ENCODE measurements at regions not wholly inside any gene's neighbourhood (a gene's known extent, or its start where the extent isn't known, plus 50 kb on each side); places are given as distances from the start of the nearest gene placed in this dataset.

DNA sequence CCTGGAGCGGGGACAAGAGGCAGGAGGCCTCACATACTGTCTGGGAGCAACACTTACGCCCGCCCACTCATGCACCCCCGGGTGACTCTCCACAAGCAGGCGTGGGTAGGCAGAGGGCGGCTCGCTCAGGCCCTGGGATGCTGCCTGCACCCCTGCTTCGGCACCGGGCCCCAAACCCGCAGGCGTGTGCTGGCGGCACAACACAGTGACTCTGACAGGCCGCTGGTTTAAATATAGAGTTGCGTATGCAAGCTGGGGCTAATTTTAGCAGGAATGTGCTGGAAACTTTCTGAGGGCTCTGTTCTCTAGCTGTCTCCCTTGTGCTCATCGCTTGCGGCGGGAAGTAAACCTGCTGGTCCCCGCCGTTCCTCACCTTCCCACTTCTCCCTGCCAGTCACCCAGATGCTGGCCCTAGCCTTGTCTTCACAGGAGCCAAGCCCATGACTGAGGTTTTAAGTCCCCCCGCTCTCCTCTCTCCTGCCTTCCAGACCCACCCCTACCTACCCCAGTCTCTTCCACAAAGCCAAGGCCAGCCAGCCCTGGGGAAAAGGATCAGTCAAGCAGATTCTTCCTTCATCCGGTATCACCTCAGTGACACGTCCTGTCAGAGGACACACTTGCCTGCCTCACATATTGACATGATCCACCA lies 94.5 kb upstream of the FOXP4 start:
- no peak for DNase-seq

GRCh38 chr6:41452763-41453162 lies 93.4 kb upstream of the FOXP4 start:
- DNase-seq: no peak

- DNase-seq: no peak
These were observed 92.9 kb upstream of the FOXP4 start for GRCh38 chr6:41453244-41453643.

GRCh38 chr6:41454189-41454789 lies 91.9 kb upstream of the FOXP4 start:
- no peak for DNase-seq

DNA sequence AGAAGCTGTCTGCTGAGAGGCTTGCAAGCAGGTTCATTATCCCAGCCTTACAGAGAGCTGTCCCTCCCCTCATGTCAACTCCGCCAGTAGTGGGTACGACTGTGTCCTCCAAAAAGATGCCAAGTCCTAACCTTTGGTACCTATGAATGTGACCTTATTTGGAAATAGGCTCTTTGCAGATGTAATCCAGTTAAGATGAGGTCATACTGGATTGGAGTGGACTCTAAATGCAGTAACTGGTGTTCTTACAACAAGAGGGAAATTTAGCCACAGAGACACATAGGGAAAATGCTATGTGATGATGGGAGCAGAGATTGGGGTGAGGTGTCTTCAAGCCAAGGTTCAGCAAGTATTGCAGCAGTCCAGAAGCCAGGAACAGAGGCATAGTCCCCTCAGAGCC lies 90.8 kb upstream of the FOXP4 start:
- DNase-seq: no peak

DNA sequence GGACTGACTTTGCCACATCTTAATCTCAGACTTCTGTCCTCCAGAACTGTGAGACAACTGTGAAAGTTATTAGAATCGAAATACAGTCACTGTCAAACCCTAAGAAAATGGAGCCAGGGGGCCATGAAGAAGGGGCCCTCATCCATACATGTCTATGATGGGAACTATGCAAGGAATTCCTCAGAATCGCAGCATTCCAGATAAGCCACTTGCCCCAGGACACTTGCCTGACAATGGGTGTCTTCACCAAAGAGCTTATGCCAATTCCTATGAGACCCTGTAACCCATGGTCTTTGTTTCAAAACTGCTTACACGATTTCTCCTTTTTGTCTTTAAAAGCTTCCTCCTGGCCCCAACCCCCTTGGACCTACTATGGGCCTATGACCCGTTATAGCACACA lies 90.4 kb upstream of the FOXP4 start:
- no peak for DNase-seq

DNA sequence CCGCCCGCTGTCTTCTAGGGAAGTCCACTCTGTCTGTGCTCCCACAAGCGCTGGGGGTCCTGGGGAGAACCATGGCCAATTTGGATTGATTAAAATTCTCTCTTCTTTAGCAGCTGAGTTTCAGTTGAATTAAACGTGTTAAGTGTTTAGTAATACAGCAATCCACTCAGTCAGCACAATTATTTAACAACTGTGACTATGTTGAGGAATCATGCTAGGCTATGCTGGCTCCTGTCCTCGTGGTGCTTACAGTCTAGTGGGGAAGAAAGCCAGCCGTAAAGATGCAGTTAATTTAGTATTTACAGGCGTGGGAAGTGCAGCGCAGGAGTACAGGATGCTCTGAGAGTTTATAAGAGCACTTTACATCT lies 88.9 kb upstream of the FOXP4 start:
- DNase-seq: no peak

DNA sequence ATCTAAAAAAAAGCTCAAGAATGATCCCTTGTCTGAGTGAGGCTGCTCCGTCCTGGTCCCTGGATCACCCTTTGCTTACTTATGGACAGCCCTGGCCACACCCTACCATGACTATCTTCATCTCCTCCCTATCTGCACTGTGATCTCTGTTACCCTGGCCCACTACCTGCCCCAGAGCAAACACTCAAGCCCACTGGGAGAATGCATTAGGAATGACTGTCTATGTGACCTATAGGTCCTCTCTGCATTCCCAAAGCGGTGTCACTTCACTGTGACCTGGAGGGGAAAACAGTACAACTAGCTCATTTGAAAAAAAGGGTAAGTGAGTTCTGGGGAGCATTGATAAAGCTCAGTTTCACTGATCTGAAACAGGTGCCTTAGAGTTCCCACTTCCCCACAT lies 86.4 kb upstream of the FOXP4 start:
- no peak for DNase-seq

DNA sequence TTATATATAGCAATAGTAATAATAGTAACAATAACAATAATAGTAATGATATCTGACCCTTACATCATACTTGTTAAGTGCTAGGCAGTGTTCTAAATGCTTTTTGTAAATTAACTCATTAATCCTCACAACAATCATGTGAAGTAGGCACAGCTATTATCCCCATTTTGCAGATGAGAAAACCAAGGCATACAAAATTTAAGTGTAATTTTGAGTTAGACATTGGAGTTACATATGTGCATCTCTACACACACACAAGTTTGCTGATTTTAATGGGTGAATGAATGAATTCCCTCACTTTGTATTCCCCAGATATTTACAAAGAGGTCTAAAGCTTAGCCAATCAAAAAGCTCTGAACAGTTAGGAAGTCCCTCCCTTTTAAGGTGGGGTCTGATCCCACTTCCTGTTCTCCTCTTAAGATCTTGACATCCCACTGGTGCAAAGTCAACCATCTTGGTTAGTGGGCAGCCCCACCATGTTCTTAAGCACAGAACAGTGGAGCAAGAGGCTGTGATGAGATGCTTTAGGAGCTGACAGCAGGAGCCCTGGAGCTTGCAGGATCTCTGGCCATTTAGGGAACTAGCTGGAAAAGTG lies 85.3 kb upstream of the FOXP4 start:
- no peak for DNase-seq

DNA sequence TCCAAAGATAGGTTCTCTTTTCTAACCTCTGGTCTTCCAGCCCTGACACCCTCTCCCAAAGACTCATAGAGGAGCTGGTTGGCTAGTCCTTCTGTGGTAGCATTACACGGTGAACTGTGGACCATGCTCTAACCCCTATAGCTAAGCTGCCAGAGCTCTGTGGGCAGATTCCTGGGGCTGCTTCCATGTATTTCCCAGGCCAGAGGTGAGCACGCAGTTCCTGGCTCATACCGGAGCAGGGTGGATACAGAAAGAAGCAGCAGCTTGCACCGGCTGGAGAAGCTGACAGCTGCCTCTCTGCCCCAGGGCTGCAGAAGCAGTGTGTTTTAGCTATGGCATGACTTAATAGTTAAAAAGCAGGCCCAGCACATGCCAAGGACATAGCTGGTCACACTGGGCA lies 84.1 kb upstream of the FOXP4 start:
- DNase-seq: no peak

GRCh38 chr6:41463062-41463930 lies 82.9 kb upstream of the FOXP4 start:
- peak; percentile 33 for DNase-seq

GRCh38 chr6:41464019-41464418 lies 82.2 kb upstream of the FOXP4 start:
- no peak for DNase-seq

DNA sequence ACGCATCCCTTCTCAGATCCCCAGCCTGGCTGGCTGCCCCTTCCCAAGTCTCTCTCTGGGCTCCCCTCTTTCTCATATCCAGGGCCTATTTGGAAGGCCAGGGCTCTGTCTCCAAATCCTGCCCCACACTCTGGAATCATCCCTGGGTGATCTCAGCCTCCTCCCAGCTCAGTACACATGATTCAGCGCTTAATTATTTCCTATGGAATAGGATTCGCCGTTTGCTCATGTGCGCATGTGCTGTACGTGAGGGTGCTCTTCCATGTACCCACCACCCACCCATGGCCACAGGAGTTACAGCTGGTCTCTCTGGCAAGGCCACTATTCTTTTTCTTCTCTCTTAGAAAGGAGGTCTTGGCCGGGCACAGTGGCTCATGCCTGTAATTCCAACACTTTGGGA lies 81.7 kb upstream of the FOXP4 start:
- no peak for DNase-seq

GRCh38 chr6:41466437-41466990 lies 79.7 kb upstream of the FOXP4 start:
- DNase-seq: no peak

- no peak for DNase-seq
These were observed 79.1 kb upstream of the FOXP4 start for GRCh38 chr6:41467061-41467460.

DNA sequence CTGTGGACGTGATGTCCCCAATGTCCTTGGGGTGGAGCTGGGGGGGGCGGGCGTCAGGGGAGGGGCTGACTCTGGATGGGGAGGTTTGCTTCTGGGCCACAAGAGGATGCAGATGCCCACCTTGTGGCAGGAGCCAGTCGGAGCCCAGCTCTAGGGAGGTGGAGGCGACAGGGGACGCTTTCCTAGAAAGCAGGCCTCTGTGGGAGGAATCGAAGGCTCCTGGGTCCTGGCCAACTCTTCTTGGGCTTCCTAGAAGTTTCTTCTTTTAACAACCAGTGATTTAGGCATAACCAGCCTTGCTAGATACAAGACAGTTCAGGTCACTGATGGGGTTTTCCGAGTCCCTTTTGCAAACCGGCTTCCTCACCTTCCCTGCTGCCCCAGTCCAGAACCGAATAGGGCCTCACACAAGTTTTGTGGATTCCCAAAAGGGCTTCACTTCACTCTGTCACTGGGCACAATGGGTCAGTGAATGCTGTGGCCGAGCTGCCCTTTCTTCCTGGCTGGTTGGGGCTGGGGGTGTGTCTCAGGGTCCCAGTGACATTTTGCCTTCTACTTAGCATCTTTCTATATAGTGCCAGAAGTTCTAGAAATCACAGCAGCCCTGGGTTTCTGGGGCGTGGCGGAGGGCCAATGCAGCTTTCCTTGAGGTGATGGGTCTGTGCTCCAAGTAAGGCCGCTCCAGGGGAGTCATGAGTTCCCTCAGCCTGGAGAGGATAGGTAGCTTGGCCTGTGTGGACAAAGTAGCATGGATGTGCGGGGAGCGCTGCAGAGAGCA lies 78.4 kb upstream of the FOXP4 start:
- DNase-seq: no peak

- DNase-seq: no peak
These were observed 76.8 kb upstream of the FOXP4 start for GRCh38 chr6:41469156-41470028.

DNA sequence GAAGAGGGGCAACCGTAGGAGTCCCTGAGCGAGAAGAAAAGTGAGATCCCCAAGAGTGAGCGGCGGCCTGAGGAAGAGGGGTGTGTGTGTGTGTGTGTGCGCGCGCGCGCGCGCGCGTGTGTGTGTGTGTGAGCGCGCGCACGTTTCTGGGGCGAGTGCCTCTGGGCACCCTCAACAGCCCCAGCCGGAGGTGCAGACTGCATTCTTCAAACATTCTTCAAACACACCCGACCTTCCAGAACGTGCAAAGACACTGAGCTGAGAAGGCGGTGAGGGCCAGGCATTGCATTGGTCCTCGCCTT lies 76.2 kb upstream of the FOXP4 start:
- DNase-seq: no peak

GRCh38 chr6:41470331-41471063 lies 75.7 kb upstream of the FOXP4 start:
- no peak for DNase-seq

DNA sequence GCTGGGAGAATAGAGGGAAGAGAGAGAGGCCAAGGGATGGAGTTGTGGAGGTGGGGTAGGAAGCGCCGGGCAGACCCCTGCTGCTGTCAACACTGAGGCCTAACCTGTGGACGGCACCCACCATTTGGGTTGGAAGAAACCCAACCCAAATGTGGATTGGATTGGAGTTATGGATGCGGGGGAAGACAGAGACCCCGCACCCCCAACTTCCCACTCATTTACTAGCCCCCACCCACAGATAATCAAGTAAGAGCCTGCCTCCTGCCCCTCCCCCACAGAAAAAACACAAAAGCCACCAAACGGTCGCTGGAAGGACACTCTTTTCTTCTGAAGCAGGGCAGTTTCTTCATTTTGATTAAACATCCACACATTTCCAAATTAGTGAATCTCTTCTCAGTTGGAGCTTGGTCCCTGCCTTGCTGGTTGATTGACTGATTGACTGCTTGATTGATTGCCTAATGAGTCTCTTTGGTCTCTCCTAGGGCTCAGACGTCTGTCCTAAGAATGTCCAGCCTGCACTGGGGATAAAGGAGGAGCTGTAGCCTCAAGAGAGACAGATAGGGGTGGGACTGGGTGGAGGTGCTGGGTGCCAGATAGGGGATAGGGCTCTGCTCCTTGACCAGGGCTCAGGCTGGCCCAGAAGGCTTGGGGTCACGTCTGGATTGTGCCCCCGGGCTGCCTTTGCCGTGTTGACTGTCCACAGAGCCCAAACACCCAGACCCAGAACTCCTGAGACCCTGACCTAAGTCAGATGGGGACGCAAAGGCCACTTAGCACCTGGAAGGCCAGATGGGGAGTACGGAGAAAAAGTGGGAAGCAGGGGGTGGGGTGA lies 74.9 kb upstream of the FOXP4 start:
- DNase-seq: no peak

All from KG1 (cell line).